Neural progenitor cell (in vitro differentiated cells): ENCODE measurements at regions not wholly inside any gene's neighbourhood (a gene's known extent, or its start where the extent isn't known, plus 50 kb on each side); places are given as distances from the start of the nearest gene placed in this dataset.
A peak's percentile ranks its signal among the peaks of the same experiment; 100 is the strongest.

Source experiments
- DNase-seq: peaks from one replicate; pipeline ENCODE4 v3.0.0-alpha.2; 2016; ENCODE audit warnings: low spot score
- H2AFZ ChIP-seq: fragments of 200-600 bp; sonication (generic); replicated peaks from 2 replicates; pipeline ENCODE4 v1.6.1; 2016; ENCODE audit warnings: antibody characterized with exemption
- H3F3A ChIP-seq: fragments of 200-600 bp; sonication (generic); 2 replicates; pipeline ENCODE4 v1.6.1; 2016; ENCODE audit warnings: antibody characterized with exemption, low read depth
- H3K27ac ChIP-seq: fragments of 200-600 bp; sonication (generic); 2 replicates; pipeline ENCODE4 v1.5.1; 2016; ENCODE audit warnings: mild to moderate bottlenecking
- H3K27me3 ChIP-seq: fragments of 200-600 bp; sonication (generic); 2 replicates; pipeline ENCODE4 v1.6.1; 2016; ENCODE audit warnings: mild to moderate bottlenecking, moderate library complexity
- H3K36me3 ChIP-seq: fragments of 200-600 bp; sonication (generic); 2 replicates; pipeline ENCODE4 v1.5.1; 2016
- H3K4me1 ChIP-seq: fragments of 200-600 bp; sonication (generic); 2 replicates; pipeline ENCODE4 v1.6.1; 2016; ENCODE audit warnings: mixed run types
- H3K4me2 ChIP-seq: fragments of 200-600 bp; sonication (generic); 2 replicates; pipeline ENCODE4 v1.6.1; 2016
- H3K4me3 ChIP-seq: fragments of 200-600 bp; sonication (generic); 2 replicates; pipeline ENCODE4 v1.5.1; 2016
- H3K79me2 ChIP-seq: fragments of 200-600 bp; sonication (generic); 2 replicates; pipeline ENCODE4 v1.6.1; 2016; ENCODE audit warnings: low read depth
- H3K9ac ChIP-seq: fragments of 200-600 bp; sonication (generic); 2 replicates; pipeline ENCODE4 v1.6.1; 2016
- H3K9me3 ChIP-seq: fragments of 200-600 bp; sonication (generic); 2 replicates; pipeline ENCODE4 v1.5.1; 2016; ENCODE audit warnings: low read depth
- H4K20me1 ChIP-seq: fragments of 200-600 bp; sonication (generic); 2 replicates; pipeline ENCODE4 v1.6.1; 2016; ENCODE audit warnings: low read depth
- H3K27ac Mint-ChIP-seq: 3 replicates; pipeline ENCODE4 v1.8.0; 2021; ENCODE audit warnings: mixed read lengths
- H3K27me3 Mint-ChIP-seq: 2 replicates; pipeline ENCODE4 v1.8.0; 2022; ENCODE audit warnings: low read depth, mild to moderate bottlenecking, inconsistent platforms, moderate library complexity, mixed read lengths; ENCODE audit not compliant: insufficient read depth
- H3K36me3 Mint-ChIP-seq: 3 replicates; pipeline ENCODE4 v1.8.0; 2021; ENCODE audit warnings: mixed read lengths
- H3K4me1 Mint-ChIP-seq: 3 replicates; pipeline ENCODE4 v1.8.0; 2021; ENCODE audit warnings: mixed read lengths
- H3K4me3 Mint-ChIP-seq: 3 replicates; pipeline ENCODE4 v1.8.0; 2021; ENCODE audit warnings: mild to moderate bottlenecking, moderate library complexity, mixed read lengths
- H3K9me3 Mint-ChIP-seq: 3 replicates; pipeline ENCODE4 v1.8.0; 2020; ENCODE audit warnings: mixed read lengths
- EZH2 ChIP-seq: fragments of 200-600 bp; sonication (generic); IDR thresholded peaks from 2 replicates; pipeline ENCODE4 v1.6.1; 2017; ENCODE audit warnings: antibody characterized with exemption, mild to moderate bottlenecking, moderate library complexity
- EZH2phosphoT487 ChIP-seq: fragments of 200-600 bp; sonication (generic); IDR thresholded peaks from 2 replicates; pipeline ENCODE4 v1.6.1; 2017; ENCODE audit warnings: antibody characterized with exemption
- TF ChIP-seq, protein P1 (sequence below): fragments of 200-600 bp; sonication (generic); IDR thresholded peaks from 2 replicates; pipeline ENCODE4 v1.5.1; 2017; ENCODE audit warnings: antibody characterized with exemption, mild to moderate bottlenecking

DNA sequence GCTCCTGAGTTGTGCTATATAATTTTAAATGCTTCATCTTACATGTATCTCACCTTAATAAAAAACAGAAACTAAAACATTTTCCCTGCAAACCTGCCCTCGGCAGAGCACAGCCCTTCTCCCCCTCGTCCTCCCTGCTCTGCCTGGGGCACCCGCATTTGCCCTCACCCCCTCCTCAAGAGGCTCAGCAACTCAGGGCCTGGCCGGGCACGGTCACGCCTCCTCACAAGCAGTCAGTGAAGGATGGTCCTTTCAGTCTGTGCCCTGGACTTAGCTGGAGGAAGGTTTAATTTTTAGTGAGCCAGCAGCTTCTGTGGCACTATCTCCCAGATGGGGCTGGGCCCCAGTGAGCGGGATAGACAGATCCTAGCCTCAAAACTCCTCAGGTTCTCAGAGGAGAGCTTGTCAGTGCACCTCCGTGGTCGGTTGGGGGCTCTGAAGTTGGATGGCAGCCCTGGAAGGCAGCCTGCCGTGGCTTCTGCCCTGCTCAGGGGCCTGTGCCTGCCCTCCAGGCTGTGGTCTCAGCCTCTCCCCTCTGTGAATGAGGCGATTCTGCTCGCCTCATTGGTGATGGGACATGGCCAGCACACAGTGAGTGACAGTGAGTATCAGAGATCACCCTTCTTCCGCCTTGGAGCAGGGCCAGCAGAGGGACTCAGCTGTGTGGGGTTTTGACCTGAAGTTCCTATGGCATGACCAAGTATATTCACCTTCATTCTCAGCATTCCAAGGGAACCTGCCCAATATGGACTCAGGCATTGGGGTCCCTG, 56.3 kb upstream of the AFF3 start:
- H3K36me3 ChIP-seq = no peaks in the 10 kb centered on the region
- Mint-ChIP-seq H3K4me3 (no peak overlapping the region), H3K27me3 (peaks cover 7% of the 10 kb centered on the region), H3K27ac (peak overlapping the region; percentile 42), H3K9me3 (peaks cover 5% of the 10 kb centered on the region), H3K4me1 (peaks cover 21% of the 10 kb centered on the region), H3K36me3 (no peaks in the 10 kb centered on the region)
- peaks cover 16% of the 10 kb centered on the region for H3K4me1 ChIP-seq
- no peak for DNase-seq
- H3K9ac ChIP-seq = no peak overlapping the region
- H3K4me2 ChIP-seq = no peak overlapping the region
- no peak for TF ChIP-seq EZH2
- TF ChIP-seq, protein P1, sequence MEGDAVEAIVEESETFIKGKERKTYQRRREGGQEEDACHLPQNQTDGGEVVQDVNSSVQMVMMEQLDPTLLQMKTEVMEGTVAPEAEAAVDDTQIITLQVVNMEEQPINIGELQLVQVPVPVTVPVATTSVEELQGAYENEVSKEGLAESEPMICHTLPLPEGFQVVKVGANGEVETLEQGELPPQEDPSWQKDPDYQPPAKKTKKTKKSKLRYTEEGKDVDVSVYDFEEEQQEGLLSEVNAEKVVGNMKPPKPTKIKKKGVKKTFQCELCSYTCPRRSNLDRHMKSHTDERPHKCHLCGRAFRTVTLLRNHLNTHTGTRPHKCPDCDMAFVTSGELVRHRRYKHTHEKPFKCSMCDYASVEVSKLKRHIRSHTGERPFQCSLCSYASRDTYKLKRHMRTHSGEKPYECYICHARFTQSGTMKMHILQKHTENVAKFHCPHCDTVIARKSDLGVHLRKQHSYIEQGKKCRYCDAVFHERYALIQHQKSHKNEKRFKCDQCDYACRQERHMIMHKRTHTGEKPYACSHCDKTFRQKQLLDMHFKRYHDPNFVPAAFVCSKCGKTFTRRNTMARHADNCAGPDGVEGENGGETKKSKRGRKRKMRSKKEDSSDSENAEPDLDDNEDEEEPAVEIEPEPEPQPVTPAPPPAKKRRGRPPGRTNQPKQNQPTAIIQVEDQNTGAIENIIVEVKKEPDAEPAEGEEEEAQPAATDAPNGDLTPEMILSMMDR = no peak
- no peak for TF ChIP-seq EZH2phosphoT487
- no peak overlapping the region for H2AFZ ChIP-seq
- no peak overlapping the region for H3K27ac ChIP-seq
- no peaks in the 10 kb centered on the region for H3K27me3 ChIP-seq
- no peak overlapping the region for H3K4me3 ChIP-seq
- H3K9me3 ChIP-seq = no peaks in the 10 kb centered on the region
- H4K20me1 ChIP-seq = no peaks in the 10 kb centered on the region
- no peaks in the 10 kb centered on the region for H3K79me2 ChIP-seq
- no peaks in the 10 kb centered on the region for H3F3A ChIP-seq

DNA sequence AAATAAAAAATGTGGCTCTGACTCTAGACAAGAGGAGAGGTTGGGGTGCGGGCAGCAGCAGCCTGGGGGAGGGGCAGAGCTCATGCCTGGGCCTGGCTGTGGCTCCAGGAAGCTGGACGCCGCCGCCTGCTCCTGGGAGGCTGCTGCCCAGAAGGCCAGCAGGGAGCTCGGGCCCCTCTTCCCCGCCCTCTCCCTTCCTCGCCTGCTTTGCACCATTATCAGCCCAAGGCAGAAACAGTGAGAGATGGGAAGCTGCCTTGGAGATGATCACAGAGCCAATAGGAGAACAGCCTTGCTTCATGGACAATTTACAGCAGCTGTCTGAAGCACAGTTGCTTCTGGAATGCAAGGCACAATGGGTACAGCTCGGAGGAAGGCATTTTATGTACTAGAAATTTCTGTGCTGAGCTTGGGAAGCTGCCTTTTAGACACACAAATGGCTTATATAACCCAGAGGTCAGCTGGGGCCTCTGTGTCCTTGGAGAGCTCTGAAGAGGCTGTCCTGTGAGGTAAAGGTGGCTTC, 55.3 kb upstream of the AFF3 start:
- peaks cover 8% of the 10 kb centered on the region for H3K27me3 Mint-ChIP-seq
- H3K9me3 Mint-ChIP-seq = peaks cover 6% of the 10 kb centered on the region
- no peaks in the 10 kb centered on the region for H3K36me3 Mint-ChIP-seq
- no peaks in the 10 kb centered on the region for H3K79me2 ChIP-seq
- no peaks in the 10 kb centered on the region for H3F3A ChIP-seq
- no peak overlapping the region for H3K9ac ChIP-seq
- peak overlapping the region; percentile 47 for H3K27ac Mint-ChIP-seq
- H2AFZ ChIP-seq = peak overlapping the region; percentile 43
- peak; percentile 68 for DNase-seq
- H3K27ac ChIP-seq = no peak overlapping the region
- no peak overlapping the region for H3K4me3 ChIP-seq
- TF ChIP-seq EZH2phosphoT487 (no peak), EZH2 (no peak)
- TF ChIP-seq, protein P1 = no peak
- peak overlapping the region; percentile 28 for H3K4me3 Mint-ChIP-seq
- peaks cover 16% of the 10 kb centered on the region for H3K4me1 ChIP-seq
- no peaks in the 10 kb centered on the region for H3K36me3 ChIP-seq
- H3K4me2 ChIP-seq = peak overlapping the region; percentile 39
- H3K9me3 ChIP-seq = no peaks in the 10 kb centered on the region
- no peaks in the 10 kb centered on the region for H3K27me3 ChIP-seq
- no peaks in the 10 kb centered on the region for H4K20me1 ChIP-seq
- H3K4me1 Mint-ChIP-seq = peaks cover 21% of the 10 kb centered on the region

DNA sequence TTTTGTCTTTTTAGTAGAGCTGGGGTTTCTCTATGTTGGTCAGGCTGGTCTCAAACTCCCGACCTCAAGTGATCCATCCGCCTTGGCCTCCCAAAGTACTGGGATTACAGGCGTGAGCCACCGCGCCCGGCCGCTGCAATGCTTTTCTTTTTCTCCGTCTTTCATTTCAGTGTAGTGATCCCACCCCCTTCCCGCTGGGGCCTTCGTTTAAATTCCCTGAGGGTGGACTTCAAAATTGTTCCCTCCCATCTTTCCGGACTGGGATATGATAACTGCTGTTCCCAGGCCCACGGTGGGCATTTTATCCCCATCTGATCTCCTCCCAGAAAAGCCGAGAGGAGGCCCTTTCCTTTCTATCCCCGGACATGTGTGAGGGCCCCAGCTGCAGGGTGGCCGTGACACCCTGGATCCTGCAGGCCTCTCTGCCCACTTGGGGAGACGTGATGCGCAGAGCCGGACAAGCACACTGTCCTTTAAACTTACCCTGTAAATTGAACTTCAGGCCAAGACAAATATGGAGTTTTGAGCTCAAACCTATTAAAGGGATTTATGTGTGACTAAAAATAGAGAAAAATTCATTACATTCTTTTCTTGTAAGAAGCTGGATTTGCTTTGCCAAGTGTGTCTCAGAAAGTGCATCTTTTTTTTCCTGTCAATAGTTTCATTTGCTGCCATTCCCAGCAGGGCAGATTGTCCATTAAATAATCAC, 54.5 kb upstream of the AFF3 start:
- no peak overlapping the region for H3K27ac ChIP-seq
- Mint-ChIP-seq H3K9me3 (peaks cover 7% of the 10 kb centered on the region), H3K27ac (peak overlapping the region; percentile 96), H3K4me3 (peak overlapping the region; percentile 30), H3K36me3 (no peaks in the 10 kb centered on the region), H3K27me3 (peaks cover 8% of the 10 kb centered on the region), H3K4me1 (peaks cover 21% of the 10 kb centered on the region)
- no peak for DNase-seq
- H3K4me3 ChIP-seq = no peak overlapping the region
- TF ChIP-seq, protein P1 = no peak
- TF ChIP-seq EZH2 (no peak), EZH2phosphoT487 (no peak)
- H3K79me2 ChIP-seq = no peaks in the 10 kb centered on the region
- H3K4me2 ChIP-seq = peak overlapping the region; percentile 39
- H3F3A ChIP-seq = no peaks in the 10 kb centered on the region
- no peak overlapping the region for H3K9ac ChIP-seq
- H3K9me3 ChIP-seq = no peaks in the 10 kb centered on the region
- no peaks in the 10 kb centered on the region for H4K20me1 ChIP-seq
- no peaks in the 10 kb centered on the region for H3K27me3 ChIP-seq
- no peak overlapping the region for H2AFZ ChIP-seq
- H3K4me1 ChIP-seq = peaks cover 16% of the 10 kb centered on the region
- no peaks in the 10 kb centered on the region for H3K36me3 ChIP-seq
